Lung (tissue), 11 donors: ENCODE measurements at regions not wholly inside any gene's neighbourhood (a gene's known extent, or its start where the extent isn't known, plus 50 kb on each side); places are given as distances from the start of the nearest gene placed in this dataset.

ENCODE experiments used
- ATAC-seq: fragments of 200-7000 bp; cut with Tn5 transposase; one replicate; pipeline ENCODE4 v1.9.1; 2020; ENCODE audit warnings: moderate number of reproducible peaks; ENCODE audit not compliant: insufficient read depth, low FRiP score
- DNase-seq, 3 donors: peaks; one replicate each; pipeline ENCODE4 v3.0.0-alpha.2; 2013 to 2017
- H3K27ac ChIP-seq, 2 donors: one replicate each; pipeline ENCODE4 v1.5.1; 2013; ENCODE audit warnings: mild to moderate bottlenecking in 2 of 2, moderate library complexity in 2 of 2, control low read depth in 1 of 2, inconsistent platforms in 1 of 2, low read depth in 1 of 2, low read length in 1 of 2
- H3K27me3 ChIP-seq, 3 donors: one replicate each; pipeline ENCODE4 v1.5.1; 2013; ENCODE audit warnings: low read length in 2 of 3; ENCODE audit not compliant: control insufficient read depth in 3 of 3, insufficient read depth in 3 of 3
- H3K36me3 ChIP-seq, 4 donors: one replicate each; pipeline ENCODE4 v1.5.1; 2013; ENCODE audit warnings: low read length in 4 of 4, mild to moderate bottlenecking in 1 of 4, moderate library complexity in 1 of 4; ENCODE audit not compliant: control insufficient read depth in 4 of 4, insufficient read depth in 4 of 4
- H3K4me1 ChIP-seq, 5 donors: one replicate each; pipeline ENCODE4 v1.5.1; 2013; ENCODE audit warnings: low read length in 5 of 5, mild to moderate bottlenecking in 2 of 5, moderate library complexity in 1 of 5; ENCODE audit not compliant: control insufficient read depth in 5 of 5, insufficient read depth in 5 of 5
- H3K4me3 ChIP-seq: one replicate; pipeline ENCODE4 v1.5.1; 2013; ENCODE audit warnings: mild to moderate bottlenecking, control low read depth, moderate library complexity
- H3K9ac ChIP-seq, 2 donors: one replicate each; pipeline ENCODE4 v1.5.1; 2013; ENCODE audit warnings: low read length in 2 of 2, control low read depth in 1 of 2; ENCODE audit not compliant: insufficient read depth in 1 of 2
- H3K9me3 ChIP-seq, 4 donors: one replicate each; pipeline ENCODE4 v1.5.1; 2013; ENCODE audit warnings: low read length in 3 of 4, mild to moderate bottlenecking in 1 of 4, moderate library complexity in 1 of 4; ENCODE audit not compliant: control insufficient read depth in 4 of 4, insufficient read depth in 3 of 4
- CTCF ChIP-seq: IDR thresholded peaks from 2 replicates; pipeline ENCODE4 v1.5.1; 2012; ENCODE audit warnings: mild to moderate bottlenecking; ENCODE audit errors: control extremely low read depth, extremely low read depth
- WGBS, 2 donors: extraction: QIAGEN DNeasy Blood & Tissue Kit; methylation state at CpG; one replicate each; pipeline ENCODE4 v1.1.7; 2013; 5-methylcytosine and 5-hydroxymethylcytosine counted together
- donor health status: control.
- donor health status: control.
- donor health status: Bipolar disorder and iron deficiency.
- donor health status: healthy.
- donor health status: DM: yes; HTN: yes; CAD: no.

GRCh38 chr11:115715251-115715770, 211.1 kb upstream of the CADM1 start:
- no peak overlapping the region for H3K9ac ChIP-seq
- H3K36me3 ChIP-seq = no peaks in the 10 kb centered on the region
- peaks cover 0 to 23% (median 0%) of the 10 kb centered on the region in 5 donors for H3K4me1 ChIP-seq
- WGBS, 2 donors = 78 to 87% methylated on average over 3 of the region's 3 CpGs
- H3K9me3 ChIP-seq = no peaks in the 10 kb centered on the region
- H3K4me3 ChIP-seq = no peak overlapping the region
- TF ChIP-seq CTCF = no peak
- no peak for ATAC-seq
- no peak overlapping the region for H3K27ac ChIP-seq
- H3K27me3 ChIP-seq = no peaks in the 10 kb centered on the region
- peak in 2 of 3 donors; percentile 38 to 49 for DNase-seq

GRCh38 chr11:115712296-115712695, 208.1 kb upstream of the CADM1 start:
- H3K9me3 ChIP-seq = no peaks in the 10 kb centered on the region
- H3K36me3 ChIP-seq = no peaks in the 10 kb centered on the region
- no peak for ATAC-seq
- TF ChIP-seq CTCF = no peak
- H3K9ac ChIP-seq = no peak overlapping the region
- H3K4me1 ChIP-seq = peaks cover 0 to 13% (median 0%) of the 10 kb centered on the region in 5 donors
- no peaks in the 10 kb centered on the region for H3K27me3 ChIP-seq
- no peak overlapping the region for H3K27ac ChIP-seq
- no peak overlapping the region for H3K4me3 ChIP-seq
- no peak for DNase-seq

- Histone ChIP-seq H3K9ac (no peak overlapping the region), H3K4me1 (peaks cover 0 to 6% (median 0%) of the 10 kb centered on the region in 5 donors), H3K9me3 (no peaks in the 10 kb centered on the region), H3K27me3 (no peaks in the 10 kb centered on the region), H3K4me3 (no peak overlapping the region), H3K27ac (no peak overlapping the region), H3K36me3 (no peaks in the 10 kb centered on the region)
- DNase-seq (peak; percentile 44 to 82 (median 51)), ATAC-seq (no peak)
- WGBS, 2 donors = 55 to 61% methylated on average over 20 of the region's 20 CpGs
- no peak for TF ChIP-seq CTCF
Measured at GRCh38 chr11:115710980-115711379, 206.8 kb upstream of the CADM1 start.

- H3K9ac ChIP-seq = no peak overlapping the region
- TF ChIP-seq CTCF = no peak
- H3K4me1 ChIP-seq = peaks cover 0 to 2% (median 0%) of the 10 kb centered on the region in 5 donors
- H3K36me3 ChIP-seq = no peaks in the 10 kb centered on the region
- H3K4me3 ChIP-seq = no peak overlapping the region
- no peak for DNase-seq
- no peaks in the 10 kb centered on the region for H3K9me3 ChIP-seq
- no peaks in the 10 kb centered on the region for H3K27me3 ChIP-seq
- H3K27ac ChIP-seq = no peak overlapping the region
- WGBS, 2 donors = 67 to 73% methylated on average over 5 of the region's 5 CpGs
- ATAC-seq = no peak
Measured at GRCh38 chr11:115710426-115710825, 206.2 kb upstream of the CADM1 start.
